SK-N-SH treated with all-trans-retinoic acid at 6 μM for 48 hours (cell line): ENCODE measurements at regions not wholly inside any gene's neighbourhood (a gene's known extent, or its start where the extent isn't known, plus 50 kb on each side); places are given as distances from the start of the nearest gene placed in this dataset.

Experiments used
- ARNTL ChIP-seq: fragments of 450-650 bp; formaldehyde crosslinking; IDR thresholded peaks from 2 replicates; pipeline ENCODE4 v1.5.0; 2020; ENCODE audit warnings: low read depth, mild to moderate bottlenecking, moderate library complexity, borderline replicate concordance
- ISL1 ChIP-seq: fragments of 250-450 bp; sonication (Bioruptor Pico); IDR thresholded peaks from 2 replicates; pipeline ENCODE4 v2.1.2; 2022; ENCODE audit warnings: mild to moderate bottlenecking, moderate library complexity
- PATZ1 ChIP-seq: fragments of 250-450 bp; sonication (Bioruptor Pico); IDR thresholded peaks from 2 replicates; pipeline ENCODE4 v1.8.0; 2020; ENCODE audit warnings: mild to moderate bottlenecking, moderate library complexity, borderline replicate concordance
- PPARA ChIP-seq: fragments of 250-450 bp; sonication (Bioruptor Pico); IDR thresholded peaks from 2 replicates; pipeline ENCODE4 v1.5.0; 2020; ENCODE audit warnings: mild to moderate bottlenecking, borderline replicate concordance
- RARB ChIP-seq: fragments of 250-450 bp; sonication (Bioruptor Pico); IDR thresholded peaks from 2 replicates; pipeline ENCODE4 v1.8.0; 2021; ENCODE audit warnings: mild to moderate bottlenecking, moderate library complexity
- SNAI2 ChIP-seq: fragments of 250-450 bp; sonication (Bioruptor Pico); IDR thresholded peaks from 2 replicates; pipeline ENCODE4 v1.5.0; 2020; ENCODE audit warnings: mild to moderate bottlenecking, moderate library complexity

GRCh38 chr3:145983101-145983500 lies 177.9 kb downstream of the PLOD2 start:
- TF ChIP-seq PPARA (CRISPR knock-in tag): no peak
- TF ChIP-seq ISL1 (CRISPR knock-in tag): no peak
- no peak for TF ChIP-seq RARB (CRISPR knock-in tag)
- TF ChIP-seq ARNTL (CRISPR knock-in tag): no peak
- no peak for TF ChIP-seq SNAI2 (CRISPR knock-in tag)
- no peak for TF ChIP-seq PATZ1 (CRISPR knock-in tag)
